ENCODE measurements at regions not wholly inside any gene's neighbourhood (a gene's known extent, or its start where the extent isn't known, plus 50 kb on each side); places are given as distances from the start of the nearest gene placed in this dataset.

DNA sequence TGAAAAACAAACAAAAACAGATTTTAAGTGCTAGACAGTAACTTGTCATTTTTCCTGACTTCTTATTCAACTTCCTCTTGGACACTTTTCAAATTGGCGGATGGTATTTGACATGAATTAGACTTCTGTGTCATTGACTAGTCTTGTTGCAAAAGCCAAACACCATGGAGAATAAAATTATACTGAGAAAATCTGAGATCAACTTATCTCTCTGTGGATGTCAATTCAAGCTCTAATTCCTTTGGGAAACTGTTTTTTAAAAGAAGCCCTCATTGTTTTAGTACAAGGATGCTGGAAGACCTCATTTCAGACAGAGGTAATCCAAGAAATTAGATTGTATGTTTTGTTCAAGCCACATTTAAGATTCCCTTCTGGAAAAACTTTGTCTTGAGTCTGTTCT lies 831.0 kb downstream of the SEMA5A start (continued):
- no peak for TF ChIP-seq MLXIP (CRISPR knock-in tag; IDR thresholded peaks at IDR 0.05; ENCODE audit: borderline replicate concordance)
- TF ChIP-seq ZNF441 (CRISPR knock-in tag; IDR thresholded peaks at IDR 0.05; ENCODE audit: borderline replicate concordance), result no peak
- TF ChIP-seq SP2 (CRISPR knock-in tag; IDR thresholded peaks at IDR 0.05), result no peak
- TF ChIP-seq BCLAF1 (IDR thresholded peaks at IDR 0.05), result no peak
- TF ChIP-seq ATM (IDR thresholded peaks at IDR 0.05; ENCODE audit: borderline replicate concordance), result no peak
- no peak for TF ChIP-seq HDAC1 (CRISPR knock-in tag; IDR thresholded peaks at IDR 0.05)
- TF ChIP-seq TMF1 (CRISPR knock-in tag; IDR thresholded peaks at IDR 0.05; ENCODE audit: low read depth), result no peak
- TF ChIP-seq, protein P1, sequence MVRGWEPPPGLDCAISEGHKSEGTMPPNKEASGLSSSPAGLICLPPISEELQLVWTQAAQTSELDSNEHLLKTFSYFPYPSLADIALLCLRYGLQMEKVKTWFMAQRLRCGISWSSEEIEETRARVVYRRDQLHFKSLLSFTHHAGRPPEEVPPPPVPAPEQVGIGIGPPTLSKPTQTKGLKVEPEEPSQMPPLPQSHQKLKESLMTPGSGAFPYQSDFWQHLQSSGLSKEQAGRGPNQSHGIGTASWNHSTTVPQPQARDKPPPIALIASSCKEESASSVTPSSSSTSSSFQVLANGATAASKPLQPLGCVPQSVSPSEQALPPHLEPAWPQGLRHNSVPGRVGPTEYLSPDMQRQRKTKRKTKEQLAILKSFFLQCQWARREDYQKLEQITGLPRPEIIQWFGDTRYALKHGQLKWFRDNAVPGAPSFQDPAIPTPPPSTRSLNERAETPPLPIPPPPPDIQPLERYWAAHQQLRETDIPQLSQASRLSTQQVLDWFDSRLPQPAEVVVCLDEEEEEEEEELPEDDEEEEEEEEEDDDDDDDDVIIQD (CRISPR knock-in tag; IDR thresholded peaks at IDR 0.05; ENCODE audit: low read depth), result no peak
